Fibroblast of lung (primary cell): ENCODE measurements at regions not wholly inside any gene's neighbourhood (a gene's known extent, or its start where the extent isn't known, plus 50 kb on each side); places are given as distances from the start of the nearest gene placed in this dataset.

Source experiments
- DNase-seq, 2 donors: peaks; one replicate each; pipeline versions ENCODE4 v3.0.0 to v3.0.0-alpha.2; 2010; ENCODE audit warnings: low read depth in 2 of 2
- H2AFZ ChIP-seq: 2 replicates; pipeline ENCODE4 v1.5.1; 2012; ENCODE audit warnings: low read length, control low read depth, inconsistent platforms
- H3K27ac ChIP-seq: 2 replicates; pipeline ENCODE4 v1.5.1; 2011; ENCODE audit warnings: low read length, control low read depth; ENCODE audit not compliant: insufficient read depth
- H3K27me3 ChIP-seq: 2 replicates; pipeline ENCODE4 v1.5.1; 2011; ENCODE audit warnings: mild to moderate bottlenecking, low read length; ENCODE audit not compliant: control insufficient read depth, insufficient read depth
- H3K36me3 ChIP-seq: 2 replicates; pipeline ENCODE4 v1.5.1; 2011; ENCODE audit warnings: low read length; ENCODE audit not compliant: control insufficient read depth, insufficient read depth
- H3K4me1 ChIP-seq: 2 replicates; pipeline ENCODE4 v1.5.1; 2011; ENCODE audit warnings: low read length; ENCODE audit not compliant: control insufficient read depth, insufficient read depth; ENCODE audit errors: extremely low read depth
- H3K4me2 ChIP-seq: 2 replicates; pipeline ENCODE4 v1.5.1; 2011; ENCODE audit warnings: low read length, control low read depth; ENCODE audit not compliant: insufficient read depth; ENCODE audit errors: extremely low read depth
- H3K4me3 ChIP-seq, 4 experiments: fragments of 200-600 bp in 1 of 4; sonication (generic) in 1 of 4; replicated peaks in 1 of 4; 2 replicates each; pipeline ENCODE4 v1.5.1; 2011 to 2016; ENCODE audit warnings: low read length in 4 of 4, low read depth in 3 of 4, mild to moderate bottlenecking in 3 of 4, control low read depth in 2 of 4, inconsistent platforms in 1 of 4, mixed read lengths in 1 of 4; ENCODE audit not compliant: insufficient read depth in 1 of 4; ENCODE audit errors: control extremely low read depth in 1 of 4
- H3K79me2 ChIP-seq: 2 replicates; pipeline ENCODE4 v1.5.1; 2012; ENCODE audit warnings: mild to moderate bottlenecking, low read length, inconsistent platforms; ENCODE audit not compliant: control insufficient read depth, insufficient read depth
- H3K9ac ChIP-seq: 2 replicates; pipeline ENCODE4 v1.5.1; 2011; ENCODE audit warnings: mild to moderate bottlenecking, low read length, control low read depth; ENCODE audit not compliant: insufficient read depth
- H3K9me3 ChIP-seq: 2 replicates; pipeline ENCODE4 v1.5.1; 2012; ENCODE audit warnings: low read depth, low read length; ENCODE audit not compliant: control insufficient read depth, insufficient read depth
- H4K20me1 ChIP-seq: 2 replicates; pipeline ENCODE4 v1.5.1; 2011; ENCODE audit warnings: low read length; ENCODE audit not compliant: control insufficient read depth, insufficient read depth; ENCODE audit errors: extremely low read depth
- CTCF ChIP-seq, 2 donors: IDR thresholded peaks in 1 of 2; conservative IDR thresholded peaks in 1 of 2; 1 replicate in 1 of 2; 2 replicates in 1 of 2; pipeline ENCODE4 v1.5.1; 2011 to 2012; ENCODE audit warnings: low read length in 2 of 2, control low read depth in 1 of 2, inconsistent platforms in 1 of 2, low read depth in 1 of 2, mild to moderate bottlenecking in 1 of 2
- EZH2 ChIP-seq: IDR thresholded peaks from 2 replicates; pipeline ENCODE4 v1.5.1; 2012; ENCODE audit warnings: low read length, control low read depth, mild to moderate bottlenecking; ENCODE audit errors: missing control alignments

GRCh38 chr18:3356614-3357013 is 93.4 kb upstream of the TGIF1 start:
- Histone ChIP-seq H3K9me3 (no peaks in the 10 kb centered on the region), H3K36me3 (no peaks in the 10 kb centered on the region), H3K4me2 (no peak overlapping the region), H3K4me1 (no peaks in the 10 kb centered on the region), H3K4me3 (no peak overlapping the region), H3K79me2 (no peaks in the 10 kb centered on the region), H3K27me3 (no peaks in the 10 kb centered on the region), H3K27ac (no peak overlapping the region), H4K20me1 (no peaks in the 10 kb centered on the region), H2AFZ (no peak overlapping the region), H3K9ac (no peak overlapping the region)
- no peak for DNase-seq
- no peak for TF ChIP-seq EZH2
- no peak for TF ChIP-seq CTCF (conservative IDR thresholded peaks at IDR 0.05 in 1 of 2, IDR thresholded peaks at IDR 0.05 in 1 of 2; ENCODE audit: low read depth in 1 of 2, low read length in 2 of 2)

- no peak overlapping the region for H3K9ac ChIP-seq
- no peaks in the 10 kb centered on the region for H3K27me3 ChIP-seq
- H3K4me1 ChIP-seq = no peaks in the 10 kb centered on the region
- no peaks in the 10 kb centered on the region for H3K9me3 ChIP-seq
- no peak overlapping the region for H3K27ac ChIP-seq
- no peaks in the 10 kb centered on the region for H4K20me1 ChIP-seq
- no peak overlapping the region for H3K4me2 ChIP-seq
- DNase-seq = no peak
- H3K4me3 ChIP-seq = no peak overlapping the region
- H2AFZ ChIP-seq = no peak overlapping the region
- H3K36me3 ChIP-seq = no peaks in the 10 kb centered on the region
- TF ChIP-seq EZH2 (no peak), CTCF (conservative IDR thresholded peaks at IDR 0.05 in 1 of 2, IDR thresholded peaks at IDR 0.05 in 1 of 2; ENCODE audit: low read depth in 1 of 2, low read length in 2 of 2) (no peak)
- H3K79me2 ChIP-seq = no peaks in the 10 kb centered on the region
These were observed 92.5 kb upstream of the TGIF1 start for GRCh38 chr18:3357516-3357915.

GRCh38 chr18:3358310-3358709 is 91.7 kb upstream of the TGIF1 start:
- Histone ChIP-seq H4K20me1 (no peaks in the 10 kb centered on the region), H3K4me2 (no peak overlapping the region), H3K27ac (no peak overlapping the region), H2AFZ (no peak overlapping the region), H3K4me1 (no peaks in the 10 kb centered on the region), H3K79me2 (no peaks in the 10 kb centered on the region), H3K9me3 (no peaks in the 10 kb centered on the region), H3K9ac (no peak overlapping the region), H3K27me3 (no peaks in the 10 kb centered on the region), H3K4me3 (no peak overlapping the region), H3K36me3 (no peaks in the 10 kb centered on the region)
- no peak for DNase-seq
- TF ChIP-seq EZH2 = no peak
- no peak for TF ChIP-seq CTCF (conservative IDR thresholded peaks at IDR 0.05 in 1 of 2, IDR thresholded peaks at IDR 0.05 in 1 of 2; ENCODE audit: low read depth in 1 of 2, low read length in 2 of 2)
